Cardiac fibroblast (primary cell): ENCODE measurements at regions not wholly inside any gene's neighbourhood (a gene's known extent, or its start where the extent isn't known, plus 50 kb on each side); places are given as distances from the start of the nearest gene placed in this dataset.
A peak's percentile ranks its signal among the peaks of the same experiment; 100 is the strongest.

Experiments
- DNase-seq, 2 donors: peaks; one replicate each; pipeline versions ENCODE4 v3.0.0 to v3.0.0-alpha.2; 2010; ENCODE audit warnings: low read depth in 2 of 2
- H3K4me3 ChIP-seq, 2 donors: replicated peaks in 1 of 2; 1 replicate in 1 of 2; 2 replicates in 1 of 2; pipeline ENCODE4 v1.5.1; 2011; ENCODE audit warnings: low read depth in 2 of 2, low read length in 2 of 2, mild to moderate bottlenecking in 2 of 2, moderate library complexity in 1 of 2
- CTCF ChIP-seq: IDR thresholded peaks from one replicate; pipeline ENCODE4 v1.5.1; 2011; ENCODE audit warnings: low read depth, mild to moderate bottlenecking, low read length, inconsistent platforms

GRCh38 chrX:107574054-107574683, 54.1 kb upstream of the PRPS1 start:
- no peak overlapping the region for H3K4me3 ChIP-seq
- TF ChIP-seq CTCF, result no peak
- DNase-seq, result peak; percentile 35 to 74

GRCh38 chrX:107574711-107575110, 53.6 kb upstream of the PRPS1 start:
- no peak for TF ChIP-seq CTCF
- DNase-seq, result peak in 1 of 2 donors; percentile 63
- no peak overlapping the region for H3K4me3 ChIP-seq

GRCh38 chrX:107576392-107576791, 51.9 kb upstream of the PRPS1 start:
- no peak for TF ChIP-seq CTCF
- DNase-seq, result no peak
- H3K4me3 ChIP-seq, result no peak overlapping the region

GRCh38 chrX:107576841-107577240, 51.5 kb upstream of the PRPS1 start:
- H3K4me3 ChIP-seq, result no peak overlapping the region
- DNase-seq, result no peak
- no peak for TF ChIP-seq CTCF

GRCh38 chrX:107577933-107578332, 50.4 kb upstream of the PRPS1 start:
- H3K4me3 ChIP-seq, result no peak overlapping the region
- no peak for TF ChIP-seq CTCF
- DNase-seq, result no peak
